ENCODE measurements at regions not wholly inside any gene's neighbourhood (a gene's known extent, or its start where the extent isn't known, plus 50 kb on each side); places are given as distances from the start of the nearest gene placed in this dataset.

DNA sequence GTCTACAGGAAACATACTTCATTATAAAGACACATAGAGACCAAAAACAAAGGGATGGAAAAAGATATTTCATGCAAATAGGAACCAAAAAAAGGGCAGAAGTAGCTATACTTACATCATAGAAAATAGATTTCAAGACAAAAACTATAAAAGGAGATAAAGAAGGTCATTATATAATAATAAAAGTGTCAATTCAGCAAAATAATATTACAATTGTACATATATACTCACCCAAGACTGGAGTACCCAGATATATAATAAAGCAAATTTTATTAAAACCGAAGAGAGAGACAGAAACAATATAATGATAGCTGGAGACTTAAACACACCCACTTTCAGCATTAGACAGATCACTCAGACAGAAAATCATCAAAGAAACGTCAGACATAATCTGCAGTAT, 546.3 kb downstream of the PRDM9 start:
- H3K4me2 ChIP-seq (ENCODE audit: low read depth, low read length, poor library complexity, severe bottlenecking), result no peak overlapping the region
- no peaks in the 10 kb centered on the region for H4K20me1 ChIP-seq (ENCODE audit: insufficient read depth, low read length, poor library complexity, severe bottlenecking)
- no peak for TF ChIP-seq EZH2phosphoT487 (IDR thresholded peaks at IDR 0.05; ENCODE audit: borderline replicate concordance)
- TF ChIP-seq, protein P1, sequence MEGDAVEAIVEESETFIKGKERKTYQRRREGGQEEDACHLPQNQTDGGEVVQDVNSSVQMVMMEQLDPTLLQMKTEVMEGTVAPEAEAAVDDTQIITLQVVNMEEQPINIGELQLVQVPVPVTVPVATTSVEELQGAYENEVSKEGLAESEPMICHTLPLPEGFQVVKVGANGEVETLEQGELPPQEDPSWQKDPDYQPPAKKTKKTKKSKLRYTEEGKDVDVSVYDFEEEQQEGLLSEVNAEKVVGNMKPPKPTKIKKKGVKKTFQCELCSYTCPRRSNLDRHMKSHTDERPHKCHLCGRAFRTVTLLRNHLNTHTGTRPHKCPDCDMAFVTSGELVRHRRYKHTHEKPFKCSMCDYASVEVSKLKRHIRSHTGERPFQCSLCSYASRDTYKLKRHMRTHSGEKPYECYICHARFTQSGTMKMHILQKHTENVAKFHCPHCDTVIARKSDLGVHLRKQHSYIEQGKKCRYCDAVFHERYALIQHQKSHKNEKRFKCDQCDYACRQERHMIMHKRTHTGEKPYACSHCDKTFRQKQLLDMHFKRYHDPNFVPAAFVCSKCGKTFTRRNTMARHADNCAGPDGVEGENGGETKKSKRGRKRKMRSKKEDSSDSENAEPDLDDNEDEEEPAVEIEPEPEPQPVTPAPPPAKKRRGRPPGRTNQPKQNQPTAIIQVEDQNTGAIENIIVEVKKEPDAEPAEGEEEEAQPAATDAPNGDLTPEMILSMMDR (conservative IDR thresholded peaks at IDR 0.05; ENCODE audit: low read length), result no peak
- H3K9ac ChIP-seq (ENCODE audit: low read depth, low read length, poor library complexity, severe bottlenecking), result no peak overlapping the region
- no peaks in the 10 kb centered on the region for H3K79me2 ChIP-seq (ENCODE audit: insufficient read depth, low read length)
- H3K9me3 ChIP-seq (ENCODE audit: insufficient read depth, low read depth, low read length), result no peaks in the 10 kb centered on the region
- no peaks in the 10 kb centered on the region for H3K4me1 ChIP-seq (ENCODE audit: insufficient read depth, low read length, poor library complexity, severe bottlenecking)
- no peak overlapping the region for H3K4me3 ChIP-seq (ENCODE audit: low read length, poor library complexity, severe bottlenecking)
- H2AFZ ChIP-seq (ENCODE audit: low read length), result no peak overlapping the region
- H3K36me3 ChIP-seq (ENCODE audit: insufficient read depth, low read length), result no peaks in the 10 kb centered on the region
- no peaks in the 10 kb centered on the region for H3F3A ChIP-seq (ENCODE audit: low read depth)
- H3K9me2 ChIP-seq (replicated peaks; ENCODE audit: low read depth, low read length), result no peaks in the 10 kb centered on the region
- no peaks in the 10 kb centered on the region for H3K27me3 ChIP-seq (ENCODE audit: insufficient read depth, low read length, poor library complexity, severe bottlenecking)

DNA sequence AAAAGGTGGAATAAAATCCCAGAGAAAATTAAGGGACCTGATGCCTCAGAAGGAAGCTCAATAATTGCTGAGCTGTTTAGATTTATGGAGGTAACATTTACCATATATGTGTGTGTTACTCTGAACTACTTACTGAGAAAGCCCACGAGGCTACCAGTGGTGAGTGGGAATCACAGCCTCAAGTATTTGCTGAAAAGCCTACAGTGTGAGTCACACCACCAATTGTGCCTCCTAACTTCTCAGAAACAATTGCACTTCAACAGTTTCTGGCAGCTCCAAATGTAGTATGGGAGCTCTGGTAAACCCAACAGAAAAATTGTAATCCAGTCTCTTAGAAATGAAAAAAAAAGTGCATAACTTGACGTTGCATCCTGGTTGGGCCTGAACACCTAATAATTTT, 551.6 kb downstream of the PRDM9 start:
- Histone ChIP-seq H3K9me3 (ENCODE audit: insufficient read depth, low read depth, low read length) (no peaks in the 10 kb centered on the region), H4K20me1 (ENCODE audit: insufficient read depth, low read length, poor library complexity, severe bottlenecking) (no peaks in the 10 kb centered on the region), H3K9me2 (replicated peaks; ENCODE audit: low read depth, low read length) (no peaks in the 10 kb centered on the region), H2AFZ (ENCODE audit: low read length) (no peak overlapping the region), H3K27me3 (ENCODE audit: insufficient read depth, low read length, poor library complexity, severe bottlenecking) (no peaks in the 10 kb centered on the region), H3K79me2 (ENCODE audit: insufficient read depth, low read length) (no peaks in the 10 kb centered on the region), H3K4me2 (ENCODE audit: low read depth, low read length, poor library complexity, severe bottlenecking) (no peak overlapping the region), H3F3A (ENCODE audit: low read depth) (no peaks in the 10 kb centered on the region), H3K4me1 (ENCODE audit: insufficient read depth, low read length, poor library complexity, severe bottlenecking) (no peaks in the 10 kb centered on the region), H3K36me3 (ENCODE audit: insufficient read depth, low read length) (no peaks in the 10 kb centered on the region), H3K4me3 (ENCODE audit: low read length, poor library complexity, severe bottlenecking) (no peak overlapping the region), H3K9ac (ENCODE audit: low read depth, low read length, poor library complexity, severe bottlenecking) (no peak overlapping the region)
- TF ChIP-seq, protein P1 (conservative IDR thresholded peaks at IDR 0.05; ENCODE audit: low read length), result no peak
- no peak for TF ChIP-seq EZH2phosphoT487 (IDR thresholded peaks at IDR 0.05; ENCODE audit: borderline replicate concordance)

DNA sequence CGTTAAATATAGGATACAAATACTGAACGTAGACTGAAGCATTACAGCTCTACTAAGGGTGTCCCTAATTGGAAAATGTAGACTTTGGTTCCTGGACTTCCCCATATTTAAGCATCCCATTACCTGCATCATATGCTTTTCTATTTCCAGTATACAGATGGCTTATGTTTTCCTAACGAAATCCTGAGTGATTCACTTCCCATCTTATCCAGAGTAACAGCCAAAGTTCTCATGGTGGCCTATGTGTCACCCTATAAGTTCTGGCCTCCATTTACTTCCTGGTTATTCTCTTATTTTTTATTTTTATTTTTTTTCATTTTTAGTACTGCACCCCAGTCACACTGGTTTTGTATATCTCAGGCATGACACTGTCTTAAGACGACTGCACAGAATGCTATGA, 552.3 kb downstream of the PRDM9 start:
- Histone ChIP-seq H3K9ac (ENCODE audit: low read depth, low read length, poor library complexity, severe bottlenecking) (no peak overlapping the region), H4K20me1 (ENCODE audit: insufficient read depth, low read length, poor library complexity, severe bottlenecking) (no peaks in the 10 kb centered on the region), H3K4me3 (ENCODE audit: low read length, poor library complexity, severe bottlenecking) (no peak overlapping the region), H3K9me3 (ENCODE audit: insufficient read depth, low read depth, low read length) (no peaks in the 10 kb centered on the region), H2AFZ (ENCODE audit: low read length) (no peak overlapping the region), H3K4me1 (ENCODE audit: insufficient read depth, low read length, poor library complexity, severe bottlenecking) (no peaks in the 10 kb centered on the region), H3K4me2 (ENCODE audit: low read depth, low read length, poor library complexity, severe bottlenecking) (no peak overlapping the region), H3K79me2 (ENCODE audit: insufficient read depth, low read length) (no peaks in the 10 kb centered on the region), H3K27me3 (ENCODE audit: insufficient read depth, low read length, poor library complexity, severe bottlenecking) (no peaks in the 10 kb centered on the region), H3K9me2 (replicated peaks; ENCODE audit: low read depth, low read length) (no peaks in the 10 kb centered on the region), H3F3A (ENCODE audit: low read depth) (no peaks in the 10 kb centered on the region), H3K36me3 (ENCODE audit: insufficient read depth, low read length) (no peaks in the 10 kb centered on the region)
- TF ChIP-seq, protein P1 (conservative IDR thresholded peaks at IDR 0.05; ENCODE audit: low read length), result no peak

All from Loucy (cell line).